OCI-LY7 (cell line): ENCODE measurements at regions not wholly inside any gene's neighbourhood (a gene's known extent, or its start where the extent isn't known, plus 50 kb on each side); places are given as distances from the start of the nearest gene placed in this dataset.

Source experiments
- BruUV-seq: library from RNA; stranded (reverse); fragments of 400-500 nt; replicated peaks from 2 replicates; lab custom pipeline; 2021; lab: Mats Ljungman, UMichigan
- CTCF ChIA-PET: fragments of 300-600 bp; sonication (Branson Sonifier 250); formaldehyde crosslinking; loops from one replicate; lab custom pipeline; 2022; ENCODE audit warnings: antibody characterized with exemption; ENCODE audit not compliant: unreplicated experiment; lab: Charles Lee
- POLR2A ChIA-PET: fragments of 300-600 bp; sonication (Branson Sonifier 250); formaldehyde crosslinking; loops from one replicate; lab custom pipeline; 2022; ENCODE audit warnings: antibody characterized with exemption; lab: Charles Lee
- DNase-seq: peaks from one replicate; pipeline ENCODE4 v3.0.0-alpha.2; 2015; ENCODE audit warnings: low spot score
- H2AFZ ChIP-seq: fragments of 200-600 bp; sonication (generic), shearing (Covaris generic); 2 replicates; pipeline ENCODE4 v1.6.1; 2014; ENCODE audit warnings: mild to moderate bottlenecking, antibody characterized with exemption, low read length, moderate library complexity
- H3K27ac ChIP-seq: fragments of 200-600 bp; sonication (generic); 2 replicates; pipeline ENCODE4 v1.5.1; 2014; ENCODE audit warnings: mixed run types, low read depth, mild to moderate bottlenecking, moderate library complexity, low read length, inconsistent platforms; ENCODE audit not compliant: poor library complexity, severe bottlenecking
- H3K36me3 ChIP-seq: fragments of 200-600 bp; sonication (generic); 2 replicates; pipeline ENCODE4 v1.6.1; 2014; ENCODE audit warnings: mild to moderate bottlenecking, antibody characterized with exemption, low read length, moderate library complexity, mixed read lengths; ENCODE audit not compliant: insufficient read depth
- H3K4me1 ChIP-seq: fragments of 200-600 bp; sonication (generic); 2 replicates; pipeline ENCODE4 v1.5.1; 2014; ENCODE audit warnings: mild to moderate bottlenecking, low read length; ENCODE audit not compliant: insufficient read depth, poor library complexity, severe bottlenecking
- H3K4me2 ChIP-seq: fragments of 200-600 bp; sonication (generic); 2 replicates; pipeline ENCODE4 v1.6.1; 2014; ENCODE audit warnings: mild to moderate bottlenecking, low read length
- H3K4me3 ChIP-seq: fragments of 200-600 bp; sonication (generic); 2 replicates; pipeline ENCODE4 v1.5.1; 2014; ENCODE audit warnings: mild to moderate bottlenecking, low read depth, low read length; ENCODE audit not compliant: poor library complexity, severe bottlenecking
- H3K79me2 ChIP-seq: fragments of 200-600 bp; sonication (generic); 2 replicates; pipeline ENCODE4 v1.6.1; 2016; ENCODE audit warnings: low read depth, mild to moderate bottlenecking, low read length, moderate library complexity, mixed read lengths; ENCODE audit not compliant: insufficient read depth
- H3K9me2 ChIP-seq: fragments of 200-600 bp; sonication (generic); 2 replicates; pipeline ENCODE4 v1.6.1; 2016; ENCODE audit warnings: mild to moderate bottlenecking, low read length, mixed read lengths; ENCODE audit not compliant: insufficient read depth
- H3K9me3 ChIP-seq: fragments of 200-600 bp; sonication (generic); 2 replicates; pipeline ENCODE4 v1.6.1; 2014; ENCODE audit warnings: mild to moderate bottlenecking, mixed run types, low read length, mixed read lengths
- H4K20me1 ChIP-seq: fragments of 200-600 bp; sonication (generic); 2 replicates; pipeline ENCODE4 v1.6.1; 2014; ENCODE audit warnings: mild to moderate bottlenecking, antibody characterized with exemption, low read length, moderate library complexity, mixed read lengths; ENCODE audit not compliant: insufficient read depth
- CTCF ChIP-seq: fragments of 200-600 bp; sonication (generic); conservative IDR thresholded peaks from 2 replicates; pipeline ENCODE4 v1.5.1; 2014; ENCODE audit warnings: mild to moderate bottlenecking, antibody characterized with exemption, low read length, moderate library complexity, mixed read lengths
- EZH2phosphoT487 ChIP-seq: fragments of 200-600 bp; sonication (generic); IDR thresholded peaks from 2 replicates; pipeline ENCODE4 v1.6.1; 2018; ENCODE audit warnings: low read depth, borderline replicate concordance, mild to moderate bottlenecking, mixed run types, antibody characterized with exemption, low read length, moderate library complexity, mixed read lengths
- intact Hi-C: fragments of 100-400 bp; cut with micrococcal nuclease; formaldehyde crosslinking; loops from one replicate; pipeline ENCODE4 v1.10.0; 2022; ENCODE audit not compliant: unreplicated experiment

DNA sequence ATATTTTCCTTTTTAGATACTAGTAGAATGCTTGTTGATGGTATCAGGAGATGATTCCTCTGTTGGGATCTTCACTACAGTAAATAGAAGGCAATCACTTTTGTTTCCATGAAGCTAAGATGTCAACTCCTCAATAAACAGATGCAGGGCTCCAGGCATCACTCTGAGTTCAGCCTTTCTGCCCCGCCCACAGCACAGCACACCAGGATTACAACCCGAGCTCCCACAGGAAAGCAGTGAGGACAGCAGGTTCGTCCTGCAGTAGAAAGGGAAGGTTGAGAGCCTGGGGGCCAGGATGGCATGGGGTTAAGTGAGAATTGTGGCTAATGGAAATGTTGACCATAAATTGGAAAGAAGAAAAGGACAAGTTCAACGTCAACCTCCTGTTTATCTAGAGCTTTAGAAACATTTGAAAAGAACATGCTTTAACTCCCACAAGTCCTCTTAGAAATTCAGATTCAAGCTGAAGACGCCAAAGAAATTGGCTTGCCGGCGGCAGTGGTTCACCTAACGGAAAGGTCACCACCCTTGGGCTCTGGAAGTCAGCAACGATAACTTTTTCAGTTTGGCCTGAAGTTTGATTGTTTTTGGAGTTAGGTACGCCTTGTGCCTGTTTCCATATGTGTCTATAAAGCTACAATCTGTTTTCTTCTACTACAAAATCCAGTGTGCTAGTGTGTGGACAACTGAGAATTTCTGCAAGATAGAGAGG is 144.4 kb upstream of the PDE10A start:
- Histone ChIP-seq H3K4me1 (no peaks in the 10 kb centered on the region), H3K79me2 (no peaks in the 10 kb centered on the region), H3K4me2 (no peak overlapping the region), H3K4me3 (no peak overlapping the region), H2AFZ (no peak overlapping the region), H3K27ac (no peak overlapping the region), H3K36me3 (no peaks in the 10 kb centered on the region), H3K9me2 (no peaks in the 10 kb centered on the region), H4K20me1 (no peaks in the 10 kb centered on the region), H3K9me3 (no peaks in the 10 kb centered on the region)
- BruUV-seq = no TSS peak
- intact Hi-C loops = no loop called here
- no peak for DNase-seq
- ChIA-PET POLR2A (no interaction called here), CTCF (no interaction called here)
- TF ChIP-seq CTCF = no peak
- TF ChIP-seq EZH2phosphoT487 = no peak

DNA sequence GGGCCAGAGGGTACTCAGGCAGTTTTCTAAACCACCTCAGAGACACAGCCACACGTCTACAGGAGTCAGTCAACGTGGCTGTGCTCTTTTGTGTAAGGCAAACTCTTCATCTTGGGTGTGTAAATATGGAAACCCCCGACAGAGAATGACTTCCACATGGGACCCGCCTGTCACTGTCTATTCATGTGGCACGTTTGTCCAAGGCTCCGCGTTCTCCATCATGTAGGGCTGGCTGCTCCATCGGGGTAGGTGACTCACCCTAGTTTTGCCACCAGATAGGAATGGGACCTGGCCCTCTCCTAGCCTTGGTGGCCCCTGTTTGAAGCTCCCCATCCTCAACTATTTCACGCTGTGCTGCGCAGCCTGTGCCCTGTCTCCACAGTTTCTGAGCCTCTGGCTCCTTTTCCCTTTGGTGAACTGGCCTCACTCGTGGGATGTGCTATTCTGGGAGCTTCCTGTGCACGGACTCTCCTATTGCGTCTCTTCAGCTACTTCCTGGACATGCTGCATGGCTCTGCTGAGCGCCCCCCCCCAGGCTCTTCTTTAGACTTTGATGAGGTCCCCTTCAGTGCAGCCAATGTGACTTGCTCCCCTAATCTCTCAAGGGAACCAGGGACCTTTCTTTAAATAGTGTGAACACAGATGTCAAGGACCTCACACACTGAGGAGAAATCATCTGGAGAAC is 143.2 kb upstream of the PDE10A start:
- POLR2A ChIA-PET = interaction anchor here (0.6 kb wide), 1 partner anchor 795 kb away, joined by 4 read pairs; no protein-coding TSS in a partner anchor
- no peak overlapping the region for H3K4me2 ChIP-seq
- H3K27ac ChIP-seq = no peak overlapping the region
- H2AFZ ChIP-seq = no peak overlapping the region
- H3K9me2 ChIP-seq = no peaks in the 10 kb centered on the region
- CTCF ChIA-PET = no interaction called here
- H3K79me2 ChIP-seq = no peaks in the 10 kb centered on the region
- no peaks in the 10 kb centered on the region for H4K20me1 ChIP-seq
- DNase-seq = no peak
- no peaks in the 10 kb centered on the region for H3K9me3 ChIP-seq
- intact Hi-C loops = no loop called here
- H3K36me3 ChIP-seq = no peaks in the 10 kb centered on the region
- H3K4me3 ChIP-seq = no peak overlapping the region
- TF ChIP-seq CTCF = no peak
- TF ChIP-seq EZH2phosphoT487 = no peak
- H3K4me1 ChIP-seq = no peaks in the 10 kb centered on the region
- no TSS peak for BruUV-seq

DNA sequence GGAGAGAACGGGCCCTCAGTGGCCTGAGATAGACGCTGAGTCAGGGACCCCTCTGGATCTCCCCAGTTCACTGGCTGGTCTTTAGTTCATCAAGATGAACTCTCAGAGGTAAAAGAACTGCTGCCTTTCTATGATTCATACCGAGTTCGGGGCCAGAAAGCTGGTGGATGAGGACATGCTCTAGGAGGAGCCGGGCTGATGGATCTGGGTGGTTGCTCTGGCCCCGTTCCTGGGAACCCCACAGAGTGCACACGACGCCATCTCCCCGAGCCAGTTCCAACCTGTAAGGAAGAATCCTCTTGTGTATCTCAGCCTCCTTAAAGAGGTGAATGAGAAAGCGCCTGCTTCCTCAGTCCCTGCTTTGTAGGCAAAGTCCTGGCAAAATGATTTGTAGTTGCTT is 142.6 kb upstream of the PDE10A start:
- intact Hi-C loops = no loop called here
- TF ChIP-seq CTCF = no peak
- no peak for TF ChIP-seq EZH2phosphoT487
- ChIA-PET CTCF (no interaction called here), POLR2A (interaction anchor here (0.6 kb wide), 1 partner anchor 795 kb away, joined by 4 read pairs; no protein-coding TSS in a partner anchor)
- no peak for DNase-seq
- no peaks in the 10 kb centered on the region for H3K79me2 ChIP-seq
- H3K4me2 ChIP-seq = no peak overlapping the region
- no peaks in the 10 kb centered on the region for H4K20me1 ChIP-seq
- no peaks in the 10 kb centered on the region for H3K36me3 ChIP-seq
- H3K4me3 ChIP-seq = no peak overlapping the region
- no peaks in the 10 kb centered on the region for H3K4me1 ChIP-seq
- no peaks in the 10 kb centered on the region for H3K9me2 ChIP-seq
- BruUV-seq = no TSS peak
- no peaks in the 10 kb centered on the region for H3K9me3 ChIP-seq
- H3K27ac ChIP-seq = no peak overlapping the region
- no peak overlapping the region for H2AFZ ChIP-seq
